ENCODE measurements at regions not wholly inside any gene's neighbourhood (a gene's known extent, or its start where the extent isn't known, plus 50 kb on each side); places are given as distances from the start of the nearest gene placed in this dataset.

DNA sequence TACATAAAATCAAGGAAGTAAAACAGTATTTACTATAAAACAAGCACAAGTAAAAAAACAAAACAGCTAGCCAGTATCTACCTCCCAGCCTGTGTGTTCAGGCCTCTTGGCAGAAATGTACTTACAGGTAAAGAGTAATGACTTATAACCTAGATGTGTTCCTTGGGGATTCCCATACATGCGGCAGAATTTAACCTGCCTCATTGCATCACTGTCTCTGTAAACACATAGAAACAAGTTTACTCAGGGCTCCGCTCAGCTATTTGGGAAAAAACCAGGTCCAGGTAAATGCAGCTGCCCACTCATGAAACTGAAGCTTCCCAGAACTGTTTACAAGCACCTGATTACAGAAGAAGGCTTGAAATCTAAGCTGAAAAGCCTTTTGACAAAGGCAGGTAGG, 50.7 kb upstream of the SERP2 start:
- TF ChIP-seq TAF1 (IDR thresholded peaks at IDR 0.05; ENCODE audit: low read depth, low read length) (no peak), POLR2A (IDR thresholded peaks at IDR 0.05; ENCODE audit: low read depth, low read length) (no peak)
